ENCODE measurements at regions not wholly inside any gene's neighbourhood (a gene's known extent, or its start where the extent isn't known, plus 50 kb on each side); places are given as distances from the start of the nearest gene placed in this dataset.
A peak's percentile ranks its signal among the peaks of the same experiment; 100 is the strongest.

- peak; percentile 55; the same call in 1 of the 2 replicates for TF ChIP-seq ZNF843 (tag by site-specific recombination; IDR thresholded peaks at IDR 0.05)
- TF ChIP-seq ZNF169 (tag by site-specific recombination; IDR thresholded peaks at IDR 0.05) = no peak
- TF ChIP-seq ZNF350 (tag by site-specific recombination; IDR thresholded peaks at IDR 0.05) = no peak
- peak; percentile 72 for TF ChIP-seq ZSCAN16 (tag by site-specific recombination; IDR thresholded peaks at IDR 0.05)
- peak; percentile 34; the same call in 1 of the 2 replicates for TF ChIP-seq ZFHX2 (tag by site-specific recombination; conservative IDR thresholded peaks at IDR 0.05)
- TF ChIP-seq YY2 (tag by site-specific recombination; IDR thresholded peaks at IDR 0.05) = peak; percentile 48
- TF ChIP-seq PRDM1 (tag by site-specific recombination; IDR thresholded peaks at IDR 0.05) = no peak
- TF ChIP-seq ZNF18 (tag by site-specific recombination; IDR thresholded peaks at IDR 0.05) = no peak; the same call in 1 of the 2 replicates
- peak; percentile 33; the same call in 1 of the 2 replicates for TF ChIP-seq ZNF423 (tag by site-specific recombination; IDR thresholded peaks at IDR 0.05)
- peak; percentile 82 for TF ChIP-seq PRDM10 (tag by site-specific recombination; IDR thresholded peaks at IDR 0.05)
- TF ChIP-seq ZBTB44 (tag by site-specific recombination; IDR thresholded peaks at IDR 0.05) = peak; percentile 10; the same call in 1 of the 2 replicates
- TF ChIP-seq ZNF571 (tag by site-specific recombination; IDR thresholded peaks at IDR 0.05) = no peak
- TF ChIP-seq ZNF558 (tag by site-specific recombination; IDR thresholded peaks at IDR 0.05) = no peak
- no peak for TF ChIP-seq INSM2 (tag by site-specific recombination; IDR thresholded peaks at IDR 0.05)
- no peak for TF ChIP-seq ZNF221 (tag by site-specific recombination; IDR thresholded peaks at IDR 0.05; ENCODE audit: borderline replicate concordance)
- TF ChIP-seq ZNF132 (tag by site-specific recombination; IDR thresholded peaks at IDR 0.05; ENCODE audit: borderline replicate concordance) = no peak
- TF ChIP-seq ZFP69B (tag by site-specific recombination; IDR thresholded peaks at IDR 0.05) = 0 out of 2 replicates have a peak, but pooled peaks have one; percentile 26
- peak; percentile 46; the same call in 1 of the 2 replicates for TF ChIP-seq PRDM4 (tag by site-specific recombination; IDR thresholded peaks at IDR 0.05)
- TF ChIP-seq ZNF416 (tag by site-specific recombination; IDR thresholded peaks at IDR 0.05) = no peak
- peak; percentile 54 for TF ChIP-seq WT1 (tag by site-specific recombination; IDR thresholded peaks at IDR 0.05)
- no peak for TF ChIP-seq ATF2 (tag by site-specific recombination; IDR thresholded peaks at IDR 0.05; ENCODE audit: low read depth)
- TF ChIP-seq MZF1 (tag by site-specific recombination; IDR thresholded peaks at IDR 0.05; ENCODE audit: borderline replicate concordance) = peak; percentile 45; the same call in 1 of the 2 replicates
- 0 out of 2 replicates have a peak, but pooled peaks have one; percentile 10 for TF ChIP-seq GLI2 (tag by site-specific recombination; IDR thresholded peaks at IDR 0.05; ENCODE audit: borderline replicate concordance, low read depth)
- TF ChIP-seq ZSCAN30 (tag by site-specific recombination; IDR thresholded peaks at IDR 0.05) = peak; percentile 48; the same call in 1 of the 2 replicates
- TF ChIP-seq ZNF664 (tag by site-specific recombination; IDR thresholded peaks at IDR 0.05) = peak; percentile 50; the same call in 1 of the 2 replicates
- no peak for TF ChIP-seq ZNF629 (tag by site-specific recombination; IDR thresholded peaks at IDR 0.05)
These were observed 238.8 kb upstream of the DPH6 start (continued) for GRCh38 chr15:35784745-35785144.

Measured in HEK293 (cell line).